IMR-90 (cell line): ENCODE measurements at regions not wholly inside any gene's neighbourhood (a gene's known extent, or its start where the extent isn't known, plus 50 kb on each side); places are given as distances from the start of the nearest gene placed in this dataset.

Experiments
- ATAC-seq: fragments of 200-7000 bp; cut with Tn5 transposase; 2 replicates; pipeline ENCODE4 v1.9.1; 2020; ENCODE audit warnings: low read depth, mild to moderate bottlenecking, moderate library complexity
- BruUV-seq: library from RNA; stranded (reverse); fragments of 400-500 nt; replicated peaks from 2 replicates; lab custom pipeline; 2021; lab: Mats Ljungman, UMichigan
- CTCF ChIA-PET: fragments of 300-600 bp; formaldehyde crosslinking; extraction: SDS; loops from one replicate; lab custom pipeline; 2021; ENCODE audit warnings: antibody characterized with exemption; lab: Yijun Ruan, JAX
- POLR2A ChIA-PET: fragments of 300-600 bp; sonication (Branson Sonifier 250); formaldehyde crosslinking; loops from one replicate; lab custom pipeline; 2022; ENCODE audit warnings: antibody characterized with exemption; ENCODE audit not compliant: unreplicated experiment; lab: Charles Lee
- DNase-seq: peaks from one replicate; pipeline ENCODE4 v3.0.0; 2013
- H2AFZ ChIP-seq: replicated peaks from 2 replicates; pipeline ENCODE3; 2013; ENCODE audit warnings: low read length, mild to moderate bottlenecking; ENCODE audit not compliant: poor library complexity
- H2AK5ac ChIP-seq: 2 replicates; pipeline ENCODE4 v1.6.1; 2013; ENCODE audit warnings: low read depth, low read length, inconsistent platforms
- H2AK9ac ChIP-seq: replicated peaks from 2 replicates; pipeline ENCODE3; 2013; ENCODE audit warnings: mild to moderate bottlenecking, low read depth, low read length, moderate library complexity; ENCODE audit not compliant: poor library complexity
- H2BK120ac ChIP-seq: 2 replicates; pipeline ENCODE4 v1.6.1; 2013; ENCODE audit warnings: low read depth, low read length, inconsistent platforms
- H2BK15ac ChIP-seq: 3 replicates; pipeline ENCODE4 v1.6.1; 2013; ENCODE audit warnings: low read depth, low read length, inconsistent platforms
- H2BK20ac ChIP-seq: 2 replicates; pipeline ENCODE4 v1.6.1; 2013; ENCODE audit warnings: low read depth, mild to moderate bottlenecking, inconsistent platforms, low read length, moderate library complexity
- H2BK5ac ChIP-seq: 2 replicates; pipeline ENCODE4 v1.6.1; 2013; ENCODE audit warnings: mild to moderate bottlenecking, low read depth, low read length, inconsistent platforms; ENCODE audit not compliant: poor library complexity, severe bottlenecking
- H3K14ac ChIP-seq: replicated peaks from 2 replicates; pipeline ENCODE4 v1.6.1; 2013; ENCODE audit warnings: low read depth, low read length, inconsistent platforms
- H3K18ac ChIP-seq: 2 replicates; pipeline ENCODE4 v1.6.1; 2013; ENCODE audit warnings: low read depth, low read length, control low read depth
- H3K23ac ChIP-seq: 2 replicates; pipeline ENCODE4 v1.6.1; 2013; ENCODE audit warnings: low read depth, low read length, inconsistent platforms
- H3K27ac ChIP-seq: 2 replicates; pipeline ENCODE4 v1.5.1; 2013; ENCODE audit warnings: mild to moderate bottlenecking, control low read depth, low read length; ENCODE audit not compliant: insufficient read depth
- H3K27me3 ChIP-seq: 2 replicates; pipeline ENCODE4 v1.6.1; 2013; ENCODE audit warnings: low read length; ENCODE audit not compliant: control insufficient read depth, insufficient read depth
- H3K36me3 ChIP-seq: 2 replicates; pipeline ENCODE4 v1.6.1; 2013; ENCODE audit warnings: low read length, mixed read lengths; ENCODE audit not compliant: control insufficient read depth, insufficient read depth
- H3K4ac ChIP-seq: 2 replicates; pipeline ENCODE4 v1.6.1; 2013; ENCODE audit warnings: low read depth, low read length, inconsistent platforms
- H3K4me1 ChIP-seq: 2 replicates; pipeline ENCODE4 v1.6.1; 2013; ENCODE audit warnings: low read length, mixed read lengths; ENCODE audit not compliant: control insufficient read depth, insufficient read depth
- H3K4me2 ChIP-seq: 2 replicates; pipeline ENCODE4 v1.6.1; 2013; ENCODE audit warnings: low read depth, mild to moderate bottlenecking, control low read depth, low read length, moderate library complexity
- H3K4me3 ChIP-seq: 2 replicates; pipeline ENCODE4 v1.5.1; 2013; ENCODE audit warnings: low read depth, mild to moderate bottlenecking, control low read depth, low read length, moderate library complexity; ENCODE audit not compliant: insufficient read depth
- H3K56ac ChIP-seq: 2 replicates; pipeline ENCODE4 v1.6.1; 2013; ENCODE audit warnings: low read length, inconsistent platforms; ENCODE audit not compliant: insufficient read depth; ENCODE audit errors: extremely low read depth
- H3K79me1 ChIP-seq, 2 experiments: 2 replicates each; pipeline ENCODE4 v1.6.1; 2013; ENCODE audit warnings: low read length in 2 of 2, inconsistent platforms in 1 of 2, low read depth in 1 of 2
- H3K9ac ChIP-seq: 2 replicates; pipeline ENCODE4 v1.6.1; 2013; ENCODE audit warnings: low read depth, low read length, control low read depth
- H3K9me1 ChIP-seq: 2 replicates; pipeline ENCODE4 v1.6.1; 2013; ENCODE audit warnings: low read length, inconsistent platforms; ENCODE audit not compliant: insufficient read depth
- H3K9me3 ChIP-seq: 2 replicates; pipeline ENCODE4 v1.6.1; 2013; ENCODE audit warnings: low read length; ENCODE audit not compliant: control insufficient read depth, insufficient read depth
- H4K20me1 ChIP-seq: 2 replicates; pipeline ENCODE4 v1.6.1; 2013; ENCODE audit warnings: low read length, inconsistent platforms; ENCODE audit not compliant: insufficient read depth
- H4K5ac ChIP-seq: 2 replicates; pipeline ENCODE4 v1.6.1; 2013; ENCODE audit warnings: mild to moderate bottlenecking, low read depth, low read length, control low read depth
- H4K8ac ChIP-seq, 2 experiments: 2 replicates each; pipeline ENCODE4 v1.6.1; 2013; ENCODE audit warnings: low read depth in 2 of 2, low read length in 2 of 2, control low read depth in 1 of 2, inconsistent platforms in 1 of 2
- H4K91ac ChIP-seq: 2 replicates; pipeline ENCODE4 v1.6.1; 2013; ENCODE audit warnings: low read depth, low read length, inconsistent platforms; ENCODE audit not compliant: insufficient read depth
- CEBPB ChIP-seq: IDR thresholded peaks from 2 replicates; pipeline ENCODE4 v1.6.1; 2012; ENCODE audit warnings: low read depth, low read length, improper control_type of control experiment
- CHD1 ChIP-seq: IDR thresholded peaks from 2 replicates; pipeline ENCODE4 v1.6.1; 2012; ENCODE audit warnings: low read depth, low read length, improper control_type of control experiment
- CTCF ChIP-seq: conservative IDR thresholded peaks from 2 replicates; pipeline ENCODE4 v1.5.1; 2012; ENCODE audit warnings: mild to moderate bottlenecking, low read depth, low read length, improper control_type of control experiment
- ELK1 ChIP-seq: fragments of 150-350 bp; IDR thresholded peaks from 2 replicates; pipeline ENCODE4 v1.6.1; 2016; ENCODE audit warnings: low read depth, mild to moderate bottlenecking, low read length, moderate library complexity, borderline replicate concordance
- MAFK ChIP-seq: IDR thresholded peaks from 2 replicates; pipeline ENCODE4 v1.6.1; 2012; ENCODE audit warnings: low read depth, low read length, improper control_type of control experiment
- MAZ ChIP-seq: IDR thresholded peaks from 2 replicates; pipeline ENCODE4 v1.6.1; 2012; ENCODE audit warnings: low read depth, mild to moderate bottlenecking, low read length, improper control_type of control experiment, moderate library complexity, borderline replicate concordance
- NFE2L2 ChIP-seq: fragments of 150-350 bp; IDR thresholded peaks from 2 replicates; pipeline ENCODE4 v1.6.1; 2016; ENCODE audit warnings: low read depth, mild to moderate bottlenecking, low read length
- RAD21 ChIP-seq: IDR thresholded peaks from 2 replicates; pipeline ENCODE4 v1.6.1; 2012; ENCODE audit warnings: low read length, improper control_type of control experiment
- RFX5 ChIP-seq: IDR thresholded peaks from 2 replicates; pipeline ENCODE4 v1.8.0; 2012; ENCODE audit warnings: low read depth, mild to moderate bottlenecking, low read length, moderate library complexity
- SMC3 ChIP-seq: fragments of 150-350 bp; IDR thresholded peaks from 2 replicates; pipeline ENCODE4 v1.6.1; 2016; ENCODE audit warnings: low read depth, mild to moderate bottlenecking, antibody characterized with exemption, low read length, moderate library complexity
- USF2 ChIP-seq: fragments of 150-350 bp; IDR thresholded peaks from 2 replicates; pipeline ENCODE4 v1.6.1; 2017; ENCODE audit warnings: mild to moderate bottlenecking, antibody characterized with exemption, low read length, low read depth
- WGBS, 2 experiments: methylation state at CpG; one replicate each; pipeline versions ENCODE4 v1.1.5 to v1.1.7; 2013; ENCODE audit warnings: missing lambda C conversion rate in 2 of 2; ENCODE audit not compliant: insufficient read length in 1 of 2; ENCODE audit errors: extremely low coverage in 2 of 2; 5-methylcytosine and 5-hydroxymethylcytosine counted together
- dilution Hi-C: fragments of 300-500 bp; cut with HindIII; formaldehyde crosslinking; loops from one replicate; pipeline ENCODE4 v1.14.3; 2018; ENCODE audit warnings: low sequenced_read_pairs; ENCODE audit not compliant: unreplicated experiment
- in situ Hi-C: fragments of 300-500 bp; cut with MboI; formaldehyde crosslinking; loops from 3 replicates; pipeline ENCODE4 v1.14.3; 2019; ENCODE audit warnings: low sequenced_read_pairs, inconsistent platforms, mixed read lengths
- intact Hi-C: fragments of 100-400 bp; cut with micrococcal nuclease; formaldehyde crosslinking; loops from 2 replicates; pipeline ENCODE4 v1.10.0; 2022

GRCh38 chr3:124492824-124493223 is 237.4 kb upstream of the UMPS start:
- WGBS, 2 experiments: no CpG with 5 or more reads among the region's 4 CpGs
- ATAC-seq: peak; percentile 49
- Histone ChIP-seq H4K91ac (no peak overlapping the region), H3K4me1 (no peaks in the 10 kb centered on the region), H4K20me1 (no peaks in the 10 kb centered on the region), H2AK9ac (no peak overlapping the region), H2BK20ac (no peak overlapping the region), H3K18ac (no peak overlapping the region), H3K9ac (no peak overlapping the region), H2BK120ac (no peak overlapping the region), H3K4me2 (no peak overlapping the region), H3K79me1 (no peaks in the 10 kb centered on the region), H3K23ac (no peak overlapping the region), H2AK5ac (no peak overlapping the region), H4K5ac (no peak overlapping the region), H3K9me3 (no peaks in the 10 kb centered on the region), H2AFZ (no peak overlapping the region), H3K27ac (no peak overlapping the region), H3K27me3 (peaks cover 4% of the 10 kb centered on the region; the same call in 1 of the 2 replicates), H3K56ac (no peak overlapping the region), H3K9me1 (peaks cover 4% of the 10 kb centered on the region; the same call in 1 of the 2 replicates), H3K14ac (no peak overlapping the region), H2BK15ac (no peak overlapping the region), H3K36me3 (no peaks in the 10 kb centered on the region), H3K4me3 (no peak overlapping the region), H2BK5ac (no peak overlapping the region), H4K8ac (no peak overlapping the region), H3K4ac (no peak overlapping the region)
- peak; percentile 55 for DNase-seq
- intact Hi-C loops (loop anchor here (2.0 kb wide), 1 partner anchor 58 kb away; no protein-coding TSS in a partner anchor), in situ Hi-C loops (no loop called here), dilution Hi-C loops (no loop called here)
- no TSS peak for BruUV-seq
- ChIA-PET CTCF (no interaction called here), POLR2A (no interaction called here)
- TF ChIP-seq CEBPB (no peak), USF2 (no peak), SMC3 (peak; percentile 31; the same call in 1 of the 2 replicates), MAZ (no peak), CTCF (peak; percentile 33), CHD1 (no peak), ELK1 (no peak), NFE2L2 (no peak), RFX5 (no peak), RAD21 (peak; percentile 25; the same call in 1 of the 2 replicates), MAFK (no peak)
